HepG2 (cell line): ENCODE measurements at regions not wholly inside any gene's neighbourhood (a gene's known extent, or its start where the extent isn't known, plus 50 kb on each side); places are given as distances from the start of the nearest gene placed in this dataset.

Source experiments
- BORCS8-MEF2B ChIP-seq: sonication (generic); formaldehyde crosslinking; IDR thresholded peaks from 2 replicates; pipeline ENCODE4 v1.8.0; 2022; ENCODE audit warnings: mild to moderate bottlenecking, missing genetic modification reagents
- DR1 ChIP-seq: sonication (generic); formaldehyde crosslinking; IDR thresholded peaks from 2 replicates; pipeline ENCODE4 v1.8.0; 2021; ENCODE audit warnings: mild to moderate bottlenecking, missing genetic modification reagents, inconsistent platforms
- JARID2 ChIP-seq: sonication (generic); formaldehyde crosslinking; IDR thresholded peaks from 2 replicates; pipeline ENCODE4 v1.8.1; 2023; ENCODE audit warnings: missing genetic modification reagents, inconsistent platforms; ENCODE audit not compliant: insufficient replicate concordance
- YEATS2 ChIP-seq: sonication (generic); formaldehyde crosslinking; IDR thresholded peaks from 2 replicates; pipeline ENCODE4 v1.4.0; 2020; ENCODE audit warnings: missing genetic modification reagents, borderline replicate concordance
- ZMYM4 ChIP-seq: sonication (generic); formaldehyde crosslinking; IDR thresholded peaks from 2 replicates; pipeline ENCODE4 v1.8.1; 2023; ENCODE audit warnings: mild to moderate bottlenecking, missing genetic modification reagents
- ZNF180 ChIP-seq: sonication (generic); formaldehyde crosslinking; IDR thresholded peaks from 2 replicates; pipeline ENCODE4 v1.4.0; 2020; ENCODE audit warnings: low read depth, missing genetic modification reagents, borderline replicate concordance
- ZNF382 ChIP-seq: sonication (generic); formaldehyde crosslinking; IDR thresholded peaks from 2 replicates; pipeline ENCODE4 v1.5.0; 2020; ENCODE audit warnings: missing genetic modification reagents, mild to moderate bottlenecking, borderline replicate concordance
- TF ChIP-seq, protein P1 (sequence below): sonication (generic); formaldehyde crosslinking; IDR thresholded peaks from 2 replicates; pipeline ENCODE4 v1.4.0; 2020; ENCODE audit warnings: mild to moderate bottlenecking, missing genetic modification reagents
- TF ChIP-seq, protein P2 (sequence below): sonication (generic); formaldehyde crosslinking; IDR thresholded peaks from 2 replicates; pipeline ENCODE4 v1.5.0; 2020; ENCODE audit warnings: missing genetic modification reagents
- TF ChIP-seq, protein P3 (sequence below): sonication (generic); formaldehyde crosslinking; IDR thresholded peaks from 2 replicates; pipeline ENCODE4 v1.5.0; 2020; ENCODE audit warnings: mild to moderate bottlenecking, missing genetic modification reagents, borderline replicate concordance
- TF ChIP-seq, protein P4 (sequence below): sonication (generic); formaldehyde crosslinking; IDR thresholded peaks from 2 replicates; pipeline ENCODE4 v1.4.0; 2020; ENCODE audit warnings: missing genetic modification reagents, borderline replicate concordance

DNA sequence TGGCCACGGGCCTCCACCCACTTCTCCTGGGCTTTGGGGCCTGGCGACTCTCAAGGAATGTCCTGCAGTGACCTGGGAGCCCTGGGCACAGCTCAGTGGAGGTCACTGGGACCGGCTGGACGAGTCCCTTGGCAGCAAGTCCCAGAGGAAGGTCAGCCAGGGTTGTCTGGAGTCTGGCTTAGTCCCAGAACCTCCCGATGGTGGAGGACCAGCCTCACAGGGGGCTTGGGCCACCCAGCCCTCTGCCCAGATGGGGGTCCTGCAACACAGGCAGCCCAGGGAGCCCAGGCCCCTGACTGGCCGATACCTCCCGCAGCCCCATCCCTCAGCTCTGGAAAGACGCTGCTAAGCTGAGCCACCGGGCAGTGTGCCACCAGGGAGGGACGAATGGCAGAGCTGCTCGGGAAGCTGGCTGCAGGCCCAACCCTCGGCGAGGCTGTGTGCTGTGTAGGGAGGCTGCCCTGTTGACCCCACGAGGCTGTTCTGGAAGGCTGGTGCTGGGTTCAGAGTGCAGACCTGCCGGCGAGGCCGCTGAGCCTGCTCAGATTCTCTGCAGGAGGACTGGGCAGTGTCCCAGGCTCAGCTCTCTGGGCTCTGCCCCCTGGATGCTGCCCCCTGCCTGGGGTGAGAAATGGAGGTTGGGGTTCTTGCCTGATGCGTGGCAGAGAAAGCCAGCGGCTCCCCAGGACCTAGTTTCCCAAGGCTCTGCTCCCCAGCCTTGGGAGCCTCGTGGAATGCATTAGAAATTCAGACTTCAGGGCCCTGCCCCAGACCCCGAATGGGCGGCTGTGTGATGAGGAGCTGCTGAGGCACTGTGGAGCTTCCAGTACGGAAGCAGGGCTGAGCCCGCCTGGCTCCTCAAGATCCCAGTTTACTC is 61.7 kb downstream of the ADRA2C start (continued):
- TF ChIP-seq, protein P1, sequence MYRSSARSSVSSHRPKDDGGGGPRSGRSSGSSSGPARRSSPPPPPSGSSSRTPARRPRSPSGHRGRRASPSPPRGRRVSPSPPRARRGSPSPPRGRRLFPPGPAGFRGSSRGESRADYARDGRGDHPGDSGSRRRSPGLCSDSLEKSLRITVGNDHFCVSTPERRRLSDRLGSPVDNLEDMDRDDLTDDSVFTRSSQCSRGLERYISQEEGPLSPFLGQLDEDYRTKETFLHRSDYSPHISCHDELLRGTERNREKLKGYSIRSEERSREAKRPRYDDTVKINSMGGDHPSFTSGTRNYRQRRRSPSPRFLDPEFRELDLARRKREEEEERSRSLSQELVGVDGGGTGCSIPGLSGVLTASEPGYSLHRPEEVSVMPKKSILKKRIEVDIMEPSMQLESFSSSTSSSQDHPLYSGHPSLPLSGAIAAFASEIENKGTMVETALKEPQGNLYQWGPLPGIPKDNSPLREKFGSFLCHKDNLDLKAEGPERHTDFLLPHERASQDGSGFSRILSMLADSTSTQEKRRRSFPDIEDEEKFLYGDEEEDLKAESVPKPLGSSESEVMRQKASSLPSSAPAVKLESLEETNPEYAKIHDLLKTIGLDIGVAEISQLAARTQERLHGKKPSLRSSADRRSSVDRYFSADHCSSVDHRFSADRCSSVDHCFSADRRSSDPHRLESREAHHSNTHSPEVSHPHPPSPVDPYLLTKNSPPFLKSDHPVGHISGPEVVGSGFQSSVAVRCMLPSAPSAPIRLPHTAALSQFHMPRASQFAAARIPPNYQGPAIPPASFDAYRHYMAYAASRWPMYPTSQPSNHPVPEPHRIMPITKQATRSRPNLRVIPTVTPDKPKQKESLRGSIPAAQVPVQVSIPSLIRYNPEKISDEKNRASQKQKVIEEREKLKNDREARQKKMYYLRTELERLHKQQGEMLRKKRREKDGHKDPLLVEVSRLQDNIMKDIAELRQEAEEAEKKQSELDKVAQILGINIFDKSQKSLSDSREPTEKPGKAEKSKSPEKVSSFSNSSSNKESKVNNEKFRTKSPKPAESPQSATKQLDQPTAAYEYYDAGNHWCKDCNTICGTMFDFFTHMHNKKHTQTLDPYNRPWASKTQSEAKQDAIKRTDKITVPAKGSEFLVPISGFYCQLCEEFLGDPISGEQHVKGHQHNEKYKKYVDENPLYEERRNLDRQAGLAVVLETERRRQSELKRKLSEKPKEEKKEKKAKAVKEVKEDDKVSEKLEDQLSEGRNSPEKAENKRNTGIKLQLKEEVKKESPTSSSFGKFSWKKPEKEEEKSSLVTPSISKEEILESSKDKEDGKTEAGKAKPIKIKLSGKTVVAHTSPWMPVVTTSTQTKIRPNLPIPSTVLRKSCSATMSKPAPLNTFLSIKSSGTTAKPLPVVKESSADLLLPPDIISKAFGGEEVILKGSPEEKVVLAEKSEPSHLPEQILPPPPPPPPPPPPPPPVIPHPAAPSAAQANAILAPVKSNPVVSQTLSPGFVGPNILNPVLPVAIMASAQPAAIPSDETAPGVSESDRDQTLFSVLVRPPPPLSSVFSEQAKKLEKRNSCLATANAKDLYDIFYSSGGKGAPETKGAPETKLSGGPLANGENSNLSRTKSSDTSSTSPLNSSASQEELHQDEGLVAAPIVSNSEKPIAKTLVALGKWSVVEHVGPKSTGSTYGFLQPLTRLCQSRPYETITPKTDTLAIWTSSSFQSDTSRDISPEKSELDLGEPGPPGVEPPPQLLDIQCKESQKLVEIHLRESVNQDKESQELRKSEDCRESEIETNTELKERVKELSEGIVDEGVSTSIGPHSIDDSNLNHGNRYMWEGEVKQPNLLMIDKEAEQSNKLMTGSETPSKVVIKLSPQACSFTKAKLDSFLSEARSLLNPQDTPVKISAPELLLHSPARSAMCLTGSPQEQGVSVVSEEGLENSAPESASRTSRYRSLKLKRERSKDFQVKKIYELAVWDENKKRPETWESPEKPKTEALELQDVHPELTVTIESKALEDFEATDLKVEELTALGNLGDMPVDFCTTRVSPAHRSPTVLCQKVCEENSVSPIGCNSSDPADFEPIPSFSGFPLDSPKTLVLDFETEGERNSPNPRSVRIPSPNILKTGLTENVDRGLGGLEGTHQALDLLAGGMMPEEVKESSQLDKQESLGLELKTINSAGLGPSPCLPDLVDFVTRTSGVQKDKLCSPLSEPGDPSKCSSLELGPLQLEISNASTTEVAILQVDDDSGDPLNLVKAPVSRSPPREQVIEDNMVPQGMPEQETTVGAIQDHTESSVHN = no peak
- TF ChIP-seq DR1 (CRISPR knock-in tag) (no peak), YEATS2 (CRISPR knock-in tag) (no peak; the same call in 1 of the 2 replicates), ZNF382 (CRISPR knock-in tag) (no peak), BORCS8-MEF2B (CRISPR knock-in tag) (peak; percentile 63; the same call in 1 of the 2 replicates), ZNF180 (CRISPR knock-in tag) (no peak), JARID2 (CRISPR knock-in tag) (no peak), ZMYM4 (CRISPR knock-in tag) (peak; percentile 65)
- TF ChIP-seq, protein P2, sequence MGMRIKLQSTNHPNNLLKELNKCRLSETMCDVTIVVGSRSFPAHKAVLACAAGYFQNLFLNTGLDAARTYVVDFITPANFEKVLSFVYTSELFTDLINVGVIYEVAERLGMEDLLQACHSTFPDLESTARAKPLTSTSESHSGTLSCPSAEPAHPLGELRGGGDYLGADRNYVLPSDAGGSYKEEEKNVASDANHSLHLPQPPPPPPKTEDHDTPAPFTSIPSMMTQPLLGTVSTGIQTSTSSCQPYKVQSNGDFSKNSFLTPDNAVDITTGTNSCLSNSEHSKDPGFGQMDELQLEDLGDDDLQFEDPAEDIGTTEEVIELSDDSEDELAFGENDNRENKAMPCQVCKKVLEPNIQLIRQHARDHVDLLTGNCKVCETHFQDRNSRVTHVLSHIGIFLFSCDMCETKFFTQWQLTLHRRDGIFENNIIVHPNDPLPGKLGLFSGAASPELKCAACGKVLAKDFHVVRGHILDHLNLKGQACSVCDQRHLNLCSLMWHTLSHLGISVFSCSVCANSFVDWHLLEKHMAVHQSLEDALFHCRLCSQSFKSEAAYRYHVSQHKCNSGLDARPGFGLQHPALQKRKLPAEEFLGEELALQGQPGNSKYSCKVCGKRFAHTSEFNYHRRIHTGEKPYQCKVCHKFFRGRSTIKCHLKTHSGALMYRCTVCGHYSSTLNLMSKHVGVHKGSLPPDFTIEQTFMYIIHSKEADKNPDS = no peak; the same call in 1 of the 2 replicates
- TF ChIP-seq, protein P3, sequence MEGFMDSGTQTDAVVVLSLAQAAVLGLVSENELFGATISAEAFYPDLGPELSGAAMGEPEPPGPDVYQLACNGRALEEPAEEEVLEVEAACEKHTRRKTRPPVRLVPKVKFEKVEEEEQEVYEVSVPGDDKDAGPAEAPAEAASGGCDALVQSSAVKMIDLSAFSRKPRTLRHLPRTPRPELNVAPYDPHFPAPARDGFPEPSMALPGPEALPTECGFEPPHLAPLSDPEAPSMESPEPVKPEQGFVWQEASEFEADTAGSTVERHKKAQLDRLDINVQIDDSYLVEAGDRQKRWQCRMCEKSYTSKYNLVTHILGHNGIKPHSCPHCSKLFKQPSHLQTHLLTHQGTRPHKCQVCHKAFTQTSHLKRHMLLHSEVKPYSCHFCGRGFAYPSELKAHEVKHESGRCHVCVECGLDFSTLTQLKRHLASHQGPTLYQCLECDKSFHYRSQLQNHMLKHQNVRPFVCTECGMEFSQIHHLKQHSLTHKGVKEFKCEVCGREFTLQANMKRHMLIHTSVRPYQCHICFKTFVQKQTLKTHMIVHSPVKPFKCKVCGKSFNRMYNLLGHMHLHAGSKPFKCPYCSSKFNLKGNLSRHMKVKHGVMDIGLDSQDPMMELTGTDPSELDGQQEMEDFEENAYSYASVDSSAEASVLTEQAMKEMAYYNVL = peak; percentile 75; the same call in 1 of the 2 replicates
- TF ChIP-seq, protein P4, sequence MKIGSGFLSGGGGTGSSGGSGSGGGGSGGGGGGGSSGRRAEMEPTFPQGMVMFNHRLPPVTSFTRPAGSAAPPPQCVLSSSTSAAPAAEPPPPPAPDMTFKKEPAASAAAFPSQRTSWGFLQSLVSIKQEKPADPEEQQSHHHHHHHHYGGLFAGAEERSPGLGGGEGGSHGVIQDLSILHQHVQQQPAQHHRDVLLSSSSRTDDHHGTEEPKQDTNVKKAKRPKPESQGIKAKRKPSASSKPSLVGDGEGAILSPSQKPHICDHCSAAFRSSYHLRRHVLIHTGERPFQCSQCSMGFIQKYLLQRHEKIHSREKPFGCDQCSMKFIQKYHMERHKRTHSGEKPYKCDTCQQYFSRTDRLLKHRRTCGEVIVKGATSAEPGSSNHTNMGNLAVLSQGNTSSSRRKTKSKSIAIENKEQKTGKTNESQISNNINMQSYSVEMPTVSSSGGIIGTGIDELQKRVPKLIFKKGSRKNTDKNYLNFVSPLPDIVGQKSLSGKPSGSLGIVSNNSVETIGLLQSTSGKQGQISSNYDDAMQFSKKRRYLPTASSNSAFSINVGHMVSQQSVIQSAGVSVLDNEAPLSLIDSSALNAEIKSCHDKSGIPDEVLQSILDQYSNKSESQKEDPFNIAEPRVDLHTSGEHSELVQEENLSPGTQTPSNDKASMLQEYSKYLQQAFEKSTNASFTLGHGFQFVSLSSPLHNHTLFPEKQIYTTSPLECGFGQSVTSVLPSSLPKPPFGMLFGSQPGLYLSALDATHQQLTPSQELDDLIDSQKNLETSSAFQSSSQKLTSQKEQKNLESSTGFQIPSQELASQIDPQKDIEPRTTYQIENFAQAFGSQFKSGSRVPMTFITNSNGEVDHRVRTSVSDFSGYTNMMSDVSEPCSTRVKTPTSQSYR (CRISPR knock-in tag) = peak; percentile 68; the same call in 1 of the 2 replicates
